Renal pelvis (tissue), 1 donor: ENCODE measurements at regions not wholly inside any gene's neighbourhood (a gene's known extent, or its start where the extent isn't known, plus 50 kb on each side); places are given as distances from the start of the nearest gene placed in this dataset.

Source experiments
- DNase-seq: peaks from one replicate; pipeline ENCODE4 v3.0.0-alpha.2; 2013

DNA sequence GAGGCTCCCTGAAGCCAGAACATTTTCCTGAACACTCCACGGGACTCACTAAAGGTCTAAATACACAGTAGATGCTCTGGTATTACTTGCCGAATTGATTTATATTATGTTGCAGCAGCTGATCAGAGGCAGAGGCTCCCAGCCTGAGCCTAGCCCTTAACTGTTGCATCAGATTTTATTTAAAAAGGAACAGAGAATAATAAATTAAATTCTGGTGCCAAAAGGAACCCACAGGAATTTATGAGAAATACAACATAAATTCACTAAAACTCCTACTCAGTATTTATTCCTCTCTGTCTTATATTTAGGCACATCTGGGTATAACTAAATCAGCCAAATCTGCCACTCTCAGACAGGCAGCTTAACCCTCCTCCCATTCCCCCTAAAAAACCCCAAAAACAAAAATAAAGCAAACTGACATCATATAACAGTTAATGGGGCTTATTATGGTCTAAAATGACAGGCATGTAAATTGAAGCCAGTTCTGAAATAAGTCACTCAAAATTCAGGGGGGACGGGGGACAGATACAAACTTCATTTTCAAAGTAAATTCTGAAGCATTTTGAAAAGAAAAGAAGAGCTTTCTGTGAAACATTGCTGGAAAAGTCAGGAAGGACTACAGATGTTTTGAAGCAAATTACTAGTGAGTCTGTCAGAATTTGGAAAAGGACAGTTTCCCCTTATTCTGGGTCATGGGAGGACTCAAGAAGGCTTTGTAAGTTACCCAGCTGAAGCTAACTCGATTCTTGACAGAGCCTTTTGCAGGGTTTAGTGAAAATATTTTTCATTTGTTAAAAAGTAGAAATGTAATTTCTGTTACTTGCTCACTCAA, 53.8 kb upstream of the CORO2B start:
- DNase-seq, result no peak

DNA sequence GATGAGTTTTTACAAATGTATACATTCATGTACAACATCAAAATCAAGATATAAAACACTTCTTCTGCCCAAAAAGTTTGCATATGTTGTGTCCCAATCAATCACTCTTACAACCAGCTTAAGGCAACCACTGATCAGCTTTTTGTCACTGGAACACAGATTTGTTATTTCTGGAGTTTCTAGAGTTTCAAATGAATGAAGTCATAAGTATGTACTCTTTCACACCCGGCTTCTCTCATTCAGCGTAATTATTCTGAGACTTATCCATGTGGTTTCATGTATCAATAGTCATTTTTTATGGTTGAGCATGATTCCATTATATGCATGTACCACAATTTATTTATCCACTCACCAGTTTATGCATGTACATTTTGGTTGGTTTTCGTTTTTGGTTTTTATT, 53.0 kb upstream of the CORO2B start:
- DNase-seq, result no peak

DNA sequence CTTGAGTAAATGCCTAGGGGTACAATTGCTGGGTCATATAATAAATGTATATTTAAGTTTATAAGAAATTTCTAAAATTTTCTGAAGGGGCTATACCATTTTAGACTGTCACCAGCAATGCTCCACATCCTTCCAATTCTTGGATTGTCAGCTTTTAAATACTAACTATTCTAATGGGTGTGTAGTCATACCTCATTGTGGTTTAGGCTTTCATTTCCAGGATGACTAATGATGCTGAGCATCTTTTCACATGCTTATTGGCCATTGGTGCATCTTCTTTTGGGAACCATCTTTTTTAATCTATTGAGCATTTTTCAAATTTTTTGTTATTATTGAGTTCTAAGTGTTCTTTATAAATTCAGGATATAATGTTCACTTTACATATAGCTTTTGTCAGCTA, 52.5 kb upstream of the CORO2B start:
- no peak for DNase-seq

DNA sequence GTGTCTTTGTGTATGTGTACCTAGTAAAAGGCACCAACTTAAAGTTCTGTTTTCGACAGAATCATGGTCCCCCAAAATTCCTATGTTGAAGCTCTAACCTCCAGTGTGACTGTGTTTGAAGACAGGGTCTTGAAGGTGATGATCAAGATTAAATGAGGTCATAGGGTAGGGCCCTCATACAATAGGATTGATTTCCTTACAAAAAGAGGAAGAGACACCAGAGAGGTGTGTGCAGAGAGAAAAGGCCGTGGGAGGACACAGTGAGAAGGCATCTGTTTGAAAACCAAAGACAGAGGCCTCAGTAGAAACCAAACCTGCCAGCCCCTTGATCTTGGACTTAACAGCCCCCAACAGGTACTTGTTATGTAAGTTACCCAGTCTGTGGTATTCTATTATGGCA, 52.0 kb upstream of the CORO2B start:
- DNase-seq, result no peak

DNA sequence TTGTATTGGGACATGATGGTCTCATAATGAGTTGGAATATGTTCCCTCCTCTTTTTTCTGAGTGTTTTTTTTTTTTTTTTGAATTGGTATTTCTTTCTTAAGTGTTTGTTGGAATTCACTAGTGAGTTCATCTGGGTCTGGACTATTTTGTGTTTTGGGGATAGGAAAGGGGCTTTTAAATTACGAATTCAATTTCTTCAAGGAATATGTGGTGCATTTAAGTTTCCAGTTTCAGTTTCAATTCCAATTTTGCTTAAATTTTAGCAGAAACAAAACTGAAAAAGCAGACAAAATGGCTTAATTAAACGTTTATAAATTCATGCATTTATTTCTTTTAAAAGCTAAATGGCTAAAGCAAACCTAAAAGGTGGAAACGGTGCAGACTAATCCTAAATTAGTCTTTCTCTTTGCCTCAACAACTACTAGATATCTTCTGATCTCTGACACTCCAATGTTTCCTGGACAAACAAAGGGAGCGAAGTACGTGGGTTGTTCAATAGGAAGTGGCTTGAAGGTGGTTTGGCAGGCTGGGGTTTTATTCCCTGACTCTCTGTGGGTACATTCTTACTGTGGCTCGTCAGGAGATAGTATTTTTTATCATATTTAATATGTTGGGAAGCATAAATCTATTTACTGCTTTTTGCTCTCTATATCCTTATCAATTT, 50.0 kb upstream of the CORO2B start:
- no peak for DNase-seq
